HG03039 (cell line): ENCODE measurements at regions not wholly inside any gene's neighbourhood (a gene's known extent, or its start where the extent isn't known, plus 50 kb on each side); places are given as distances from the start of the nearest gene placed in this dataset.

Experiments used
- ATAC-seq: cut with Tn5 transposase; IDR thresholded peaks from one replicate; pipeline ENCODE4 v1.9.1; 2021; ENCODE audit warnings: mild to moderate bottlenecking, moderate library complexity; ENCODE audit not compliant: unreplicated experiment

- no peak for ATAC-seq
These were observed 723.1 kb upstream of the TBX3 start for GRCh38 chr12:115407036-115407435.

GRCh38 chr12:115405471-115405860 is 721.5 kb upstream of the TBX3 start:
- ATAC-seq = no peak

- ATAC-seq = no peak
These were observed 720.9 kb upstream of the TBX3 start for GRCh38 chr12:115404761-115405470.

- no peak for ATAC-seq
These were observed 719.7 kb upstream of the TBX3 start for GRCh38 chr12:115403689-115404088.

- ATAC-seq = no peak
These were observed 719.3 kb upstream of the TBX3 start for GRCh38 chr12:115403253-115403652.

GRCh38 chr12:115402443-115403180 is 718.6 kb upstream of the TBX3 start:
- no peak for ATAC-seq

GRCh38 chr12:115401761-115402160 is 717.8 kb upstream of the TBX3 start:
- ATAC-seq = no peak

- no peak for ATAC-seq
These were observed 716.0 kb upstream of the TBX3 start for GRCh38 chr12:115400011-115400410.

GRCh38 chr12:115398311-115398781 is 714.4 kb upstream of the TBX3 start:
- ATAC-seq = no peak

- ATAC-seq = no peak
These were observed 712.6 kb upstream of the TBX3 start for GRCh38 chr12:115396567-115396966.

- no peak for ATAC-seq
These were observed 710.7 kb upstream of the TBX3 start for GRCh38 chr12:115394496-115395220.

- ATAC-seq = no peak
These were observed 704.2 kb upstream of the TBX3 start for GRCh38 chr12:115388139-115388538.

GRCh38 chr12:115387467-115387901 is 703.5 kb upstream of the TBX3 start:
- no peak for ATAC-seq

GRCh38 chr12:115386946-115387345 is 703.0 kb upstream of the TBX3 start:
- ATAC-seq = no peak

- no peak for ATAC-seq
These were observed 701.2 kb upstream of the TBX3 start for GRCh38 chr12:115385141-115385540.

GRCh38 chr12:115384391-115384790 is 700.4 kb upstream of the TBX3 start:
- no peak for ATAC-seq

GRCh38 chr12:115383668-115384067 is 699.7 kb upstream of the TBX3 start:
- ATAC-seq = no peak

GRCh38 chr12:115382681-115383080 is 698.7 kb upstream of the TBX3 start:
- ATAC-seq = no peak

GRCh38 chr12:115380546-115381120 is 696.7 kb upstream of the TBX3 start:
- no peak for ATAC-seq

GRCh38 chr12:115378291-115378690 is 694.3 kb upstream of the TBX3 start:
- ATAC-seq = no peak

- no peak for ATAC-seq
These were observed 693.8 kb upstream of the TBX3 start for GRCh38 chr12:115377779-115378178.
